ENCODE measurements at regions not wholly inside any gene's neighbourhood (a gene's known extent, or its start where the extent isn't known, plus 50 kb on each side); places are given as distances from the start of the nearest gene placed in this dataset.
"Not testable (repeated sequence)": the region's sequence is repeated elsewhere in the genome, so short reads cannot be mapped to it uniquely, and the experiment has no call there.

GRCh38 chr6:22367346-22367745, 70.5 kb upstream of the PRL start:
- no peak for DNase-seq
- H3K9me3 ChIP-seq (ENCODE audit: control insufficient read depth, low read length): peaks cover 9% of the 10 kb centered on the region
- Mint-ChIP-seq H3K27me3 (ENCODE audit: insufficient read depth) (no peaks in the 10 kb centered on the region), H3K4me1 (peaks cover 8% of the 10 kb centered on the region), H3K36me3 (ENCODE audit: low read depth) (no peaks in the 10 kb centered on the region), H3K27ac (no peak overlapping the region), H3K9me3 (no peaks in the 10 kb centered on the region), H3K4me3 (no peak overlapping the region)
- H3K9ac ChIP-seq (ENCODE audit: extremely low read depth, low read length, poor library complexity, severe bottlenecking): no peak overlapping the region
- H3K27me3 ChIP-seq (ENCODE audit: control insufficient read depth, insufficient read depth, low read length, poor library complexity, severe bottlenecking): no peaks in the 10 kb centered on the region
- no peak overlapping the region for H3K27ac ChIP-seq (ENCODE audit: low read depth, low read length)
- H3K4me3 ChIP-seq (ENCODE audit: low read length): no peak overlapping the region
- TF ChIP-seq CTCF (conservative IDR thresholded peaks at IDR 0.05): no peak
- H3K36me3 ChIP-seq (ENCODE audit: control insufficient read depth, insufficient read depth, low read length): no peaks in the 10 kb centered on the region
- WGBS, 2 experiments (ENCODE audit: insufficient coverage in 1 of 2, insufficient read length in 1 of 2): 95 to 100% methylated on average over 1 of the region's 1 CpG
- no peaks in the 10 kb centered on the region for H3K4me1 ChIP-seq (ENCODE audit: control insufficient read depth, insufficient read depth, low read length)

- Histone ChIP-seq H3K27me3 (ENCODE audit: control insufficient read depth, insufficient read depth, low read length, poor library complexity, severe bottlenecking) (no peaks in the 10 kb centered on the region), H3K36me3 (ENCODE audit: control insufficient read depth, insufficient read depth, low read length) (no peaks in the 10 kb centered on the region), H3K4me1 (ENCODE audit: control insufficient read depth, insufficient read depth, low read length) (no peaks in the 10 kb centered on the region), H3K9ac (ENCODE audit: extremely low read depth, low read length, poor library complexity, severe bottlenecking) (no peak overlapping the region), H3K27ac (ENCODE audit: low read depth, low read length) (no peak overlapping the region), H3K9me3 (ENCODE audit: control insufficient read depth, low read length) (peaks cover 9% of the 10 kb centered on the region), H3K4me3 (ENCODE audit: low read length) (no peak overlapping the region)
- TF ChIP-seq CTCF (conservative IDR thresholded peaks at IDR 0.05): no peak
- Mint-ChIP-seq H3K9me3 (no peaks in the 10 kb centered on the region), H3K27me3 (ENCODE audit: insufficient read depth) (no peaks in the 10 kb centered on the region), H3K4me3 (no peak overlapping the region), H3K36me3 (ENCODE audit: low read depth) (no peaks in the 10 kb centered on the region), H3K4me1 (no peaks in the 10 kb centered on the region), H3K27ac (no peak overlapping the region)
- no peak for DNase-seq
- 88% methylated on average over 1 of the region's 1 CpG; no CpG with 5 or more reads in 1 of the 2 experiments for WGBS, 2 experiments (ENCODE audit: insufficient coverage in 1 of 2, insufficient read length in 1 of 2)
Observed at GRCh38 chr6:22368794-22369193, 72.0 kb upstream of the PRL start.

GRCh38 chr6:22372922-22373321, 76.1 kb upstream of the PRL start:
- Mint-ChIP-seq H3K27me3 (ENCODE audit: insufficient read depth) (no peaks in the 10 kb centered on the region), H3K4me3 (no peak overlapping the region), H3K27ac (no peak overlapping the region), H3K36me3 (ENCODE audit: low read depth) (no peaks in the 10 kb centered on the region), H3K9me3 (no peaks in the 10 kb centered on the region), H3K4me1 (no peaks in the 10 kb centered on the region)
- WGBS, 2 experiments (ENCODE audit: insufficient coverage in 1 of 2, insufficient read length in 1 of 2): 88 to 89% methylated on average over 1 to 2 of the region's 2 CpGs
- H3K4me3 ChIP-seq (ENCODE audit: low read length): no peak overlapping the region
- no peaks in the 10 kb centered on the region for H3K9me3 ChIP-seq (ENCODE audit: control insufficient read depth, low read length)
- H3K27ac ChIP-seq (ENCODE audit: low read depth, low read length): no peak overlapping the region
- no peak for DNase-seq
- no peaks in the 10 kb centered on the region for H3K36me3 ChIP-seq (ENCODE audit: control insufficient read depth, insufficient read depth, low read length)
- no peaks in the 10 kb centered on the region for H3K27me3 ChIP-seq (ENCODE audit: control insufficient read depth, insufficient read depth, low read length, poor library complexity, severe bottlenecking)
- TF ChIP-seq CTCF (conservative IDR thresholded peaks at IDR 0.05): no peak
- no peaks in the 10 kb centered on the region for H3K4me1 ChIP-seq (ENCODE audit: control insufficient read depth, insufficient read depth, low read length)
- H3K9ac ChIP-seq (ENCODE audit: extremely low read depth, low read length, poor library complexity, severe bottlenecking): no peak overlapping the region

- H3K4me1 ChIP-seq (ENCODE audit: control insufficient read depth, insufficient read depth, low read length); H3K27me3 Mint-ChIP-seq (ENCODE audit: insufficient read depth); DNase-seq; H3K27ac ChIP-seq (ENCODE audit: low read depth, low read length); H3K36me3 Mint-ChIP-seq (ENCODE audit: low read depth); H3K27me3 ChIP-seq (ENCODE audit: control insufficient read depth, insufficient read depth, low read length, poor library complexity, severe bottlenecking); H3K9me3 ChIP-seq (ENCODE audit: control insufficient read depth, low read length); H3K4me3 Mint-ChIP-seq; H3K9me3 Mint-ChIP-seq; H3K9ac ChIP-seq (ENCODE audit: extremely low read depth, low read length, poor library complexity, severe bottlenecking); H3K4me3 ChIP-seq (ENCODE audit: low read length); H3K36me3 ChIP-seq (ENCODE audit: control insufficient read depth, insufficient read depth, low read length); H3K27ac Mint-ChIP-seq; H3K4me1 Mint-ChIP-seq: not testable (repeated sequence)
- WGBS, 2 experiments (ENCODE audit: insufficient coverage in 1 of 2, insufficient read length in 1 of 2): 91% methylated on average over 2 of the region's 2 CpGs; no CpG with 5 or more reads in 1 of the 2 experiments
Observed at GRCh38 chr6:22374950-22375349, 78.1 kb upstream of the PRL start.

- not testable (repeated sequence) for H3K27me3 Mint-ChIP-seq (ENCODE audit: insufficient read depth); H3K27ac ChIP-seq (ENCODE audit: low read depth, low read length); H3K27me3 ChIP-seq (ENCODE audit: control insufficient read depth, insufficient read depth, low read length, poor library complexity, severe bottlenecking); H3K4me1 Mint-ChIP-seq; H3K4me3 Mint-ChIP-seq; H3K9ac ChIP-seq (ENCODE audit: extremely low read depth, low read length, poor library complexity, severe bottlenecking); DNase-seq; H3K4me3 ChIP-seq (ENCODE audit: low read length); H3K9me3 ChIP-seq (ENCODE audit: control insufficient read depth, low read length); H3K4me1 ChIP-seq (ENCODE audit: control insufficient read depth, insufficient read depth, low read length); H3K27ac Mint-ChIP-seq; H3K9me3 Mint-ChIP-seq; H3K36me3 ChIP-seq (ENCODE audit: control insufficient read depth, insufficient read depth, low read length); H3K36me3 Mint-ChIP-seq (ENCODE audit: low read depth)
Observed at GRCh38 chr6:22376293-22376692, 79.5 kb upstream of the PRL start.
